SK-N-SH treated with all-trans-retinoic acid at 6 μM for 48 hours (cell line): ENCODE measurements at regions not wholly inside any gene's neighbourhood (a gene's known extent, or its start where the extent isn't known, plus 50 kb on each side); places are given as distances from the start of the nearest gene placed in this dataset.

ENCODE experiments used
- ATAC-seq: fragments of 200-7000 bp; cut with Tn5 transposase; 3 replicates; pipeline ENCODE4 v1.9.1; 2020; ENCODE audit warnings: mild to moderate bottlenecking, moderate library complexity
- ARNTL ChIP-seq: fragments of 450-650 bp; formaldehyde crosslinking; IDR thresholded peaks from 2 replicates; pipeline ENCODE4 v1.5.0; 2020; ENCODE audit warnings: low read depth, mild to moderate bottlenecking, moderate library complexity, borderline replicate concordance
- BACH2 ChIP-seq: fragments of 250-450 bp; sonication (Bioruptor Pico); IDR thresholded peaks from 2 replicates; pipeline ENCODE4 v1.9.0; 2021; ENCODE audit warnings: mild to moderate bottlenecking, borderline replicate concordance
- CREB5 ChIP-seq: fragments of 250-450 bp; sonication (Bioruptor Pico); IDR thresholded peaks from 2 replicates; pipeline ENCODE4 v1.5.1; 2020; ENCODE audit warnings: low read depth, mild to moderate bottlenecking, moderate library complexity
- CSDC2 ChIP-seq: fragments of 250-450 bp; sonication (Bioruptor Pico); IDR thresholded peaks from 2 replicates; pipeline ENCODE4 v1.5.0; 2020; ENCODE audit warnings: mild to moderate bottlenecking, moderate library complexity
- CSRNP3 ChIP-seq: fragments of 250-450 bp; sonication (Bioruptor Pico); IDR thresholded peaks from 2 replicates; pipeline ENCODE4 v1.5.1; 2021; ENCODE audit warnings: mild to moderate bottlenecking, moderate library complexity
- ESRRG ChIP-seq: fragments of 250-450 bp; sonication (Bioruptor Pico); IDR thresholded peaks from 2 replicates; pipeline ENCODE4 v1.6.1; 2021; ENCODE audit warnings: mild to moderate bottlenecking
- GLIS3 ChIP-seq: fragments of 250-450 bp; sonication (Bioruptor Pico); IDR thresholded peaks from 2 replicates; pipeline ENCODE4 v1.5.0; 2020; ENCODE audit warnings: mild to moderate bottlenecking, moderate library complexity
- ISL1 ChIP-seq: fragments of 250-450 bp; sonication (Bioruptor Pico); IDR thresholded peaks from 2 replicates; pipeline ENCODE4 v2.1.2; 2022; ENCODE audit warnings: mild to moderate bottlenecking, moderate library complexity
- OSR1 ChIP-seq: fragments of 250-450 bp; sonication (Bioruptor Pico); IDR thresholded peaks from 2 replicates; pipeline ENCODE4 v1.8.0; 2022; ENCODE audit warnings: moderate library complexity, mild to moderate bottlenecking, inconsistent platforms
- PATZ1 ChIP-seq: fragments of 250-450 bp; sonication (Bioruptor Pico); IDR thresholded peaks from 2 replicates; pipeline ENCODE4 v1.8.0; 2020; ENCODE audit warnings: mild to moderate bottlenecking, moderate library complexity, borderline replicate concordance
- POU6F1 ChIP-seq: fragments of 250-450 bp; sonication (Bioruptor Pico); IDR thresholded peaks from 2 replicates; pipeline ENCODE4 v1.8.0; 2021; ENCODE audit warnings: low read depth, mild to moderate bottlenecking, moderate library complexity, borderline replicate concordance
- PPARA ChIP-seq: fragments of 250-450 bp; sonication (Bioruptor Pico); IDR thresholded peaks from 2 replicates; pipeline ENCODE4 v1.5.0; 2020; ENCODE audit warnings: mild to moderate bottlenecking, borderline replicate concordance
- RARB ChIP-seq: fragments of 250-450 bp; sonication (Bioruptor Pico); IDR thresholded peaks from 2 replicates; pipeline ENCODE4 v1.8.0; 2021; ENCODE audit warnings: mild to moderate bottlenecking, moderate library complexity
- SNAI2 ChIP-seq: fragments of 250-450 bp; sonication (Bioruptor Pico); IDR thresholded peaks from 2 replicates; pipeline ENCODE4 v1.5.0; 2020; ENCODE audit warnings: mild to moderate bottlenecking, moderate library complexity
- TCF4 ChIP-seq: fragments of 250-450 bp; sonication (Bioruptor Pico); IDR thresholded peaks from 2 replicates; pipeline ENCODE4 v1.8.0; 2021; ENCODE audit warnings: mild to moderate bottlenecking, moderate library complexity, borderline replicate concordance
- TOX ChIP-seq: fragments of 250-450 bp; sonication (Bioruptor Pico); IDR thresholded peaks from 2 replicates; pipeline ENCODE4 v1.8.0; 2021; ENCODE audit warnings: mild to moderate bottlenecking, moderate library complexity, borderline replicate concordance
- TSHZ2 ChIP-seq: fragments of 250-450 bp; sonication (Bioruptor Pico); IDR thresholded peaks from 2 replicates; pipeline ENCODE4 v1.5.0; 2020; ENCODE audit warnings: mild to moderate bottlenecking, moderate library complexity
- ZFP3 ChIP-seq: fragments of 250-450 bp; sonication (Bioruptor Pico); IDR thresholded peaks from 2 replicates; pipeline ENCODE4 v1.5.0; 2020; ENCODE audit warnings: mild to moderate bottlenecking, moderate library complexity
- ZFP30 ChIP-seq: fragments of 450-650 bp; formaldehyde crosslinking; IDR thresholded peaks from 2 replicates; pipeline ENCODE4 v1.5.0; 2022; ENCODE audit warnings: mild to moderate bottlenecking, moderate library complexity
- ZNF565 ChIP-seq: fragments of 450-650 bp; formaldehyde crosslinking; conservative IDR thresholded peaks from 2 replicates; pipeline ENCODE4 v1.5.0; 2020; ENCODE audit warnings: low read depth, mild to moderate bottlenecking, moderate library complexity
- ZNF70 ChIP-seq: fragments of 450-650 bp; formaldehyde crosslinking; IDR thresholded peaks from 2 replicates; pipeline ENCODE4 v1.5.0; 2020; ENCODE audit warnings: mild to moderate bottlenecking, moderate library complexity
- ZNF8 ChIP-seq: fragments of 450-650 bp; formaldehyde crosslinking; IDR thresholded peaks from 2 replicates; pipeline ENCODE4 v1.5.0; 2020; ENCODE audit warnings: mild to moderate bottlenecking, moderate library complexity

GRCh38 chr13:89255844-89256406 lies 1584.8 kb downstream of the SLITRK5 start:
- ATAC-seq: no peak
- TF ChIP-seq CSDC2 (CRISPR knock-in tag): no peak
- TF ChIP-seq BACH2 (CRISPR knock-in tag): no peak
- TF ChIP-seq TOX (CRISPR knock-in tag): no peak
- no peak for TF ChIP-seq TCF4 (CRISPR knock-in tag)
- TF ChIP-seq PATZ1 (CRISPR knock-in tag): no peak
- TF ChIP-seq TSHZ2 (CRISPR knock-in tag): no peak
- no peak for TF ChIP-seq ZNF8 (CRISPR knock-in tag)
- TF ChIP-seq ZFP3: no peak
- TF ChIP-seq GLIS3 (CRISPR knock-in tag): no peak
- no peak for TF ChIP-seq CSRNP3 (CRISPR knock-in tag)
- no peak for TF ChIP-seq ISL1
- no peak for TF ChIP-seq SNAI2

GRCh38 chr13:89267734-89268133 lies 1596.6 kb downstream of the SLITRK5 start:
- TF ChIP-seq PPARA (CRISPR knock-in tag) (no peak), GLIS3 (CRISPR knock-in tag) (no peak), TOX (CRISPR knock-in tag) (no peak), CREB5 (no peak), RARB (CRISPR knock-in tag) (no peak), TCF4 (CRISPR knock-in tag) (no peak), TSHZ2 (CRISPR knock-in tag) (no peak), SNAI2 (no peak), ESRRG (CRISPR knock-in tag) (no peak), POU6F1 (CRISPR knock-in tag) (no peak), ZFP3 (no peak), ZFP30 (CRISPR knock-in tag) (no peak), ZNF70 (CRISPR knock-in tag) (no peak), ZNF565 (CRISPR knock-in tag) (no peak), ZNF8 (CRISPR knock-in tag) (no peak), OSR1 (no peak), CSRNP3 (CRISPR knock-in tag) (no peak), ARNTL (no peak), ISL1 (no peak)
- no peak for ATAC-seq
